Breast epithelium (tissue), 3 donors: ENCODE measurements at regions not wholly inside any gene's neighbourhood (a gene's known extent, or its start where the extent isn't known, plus 50 kb on each side); places are given as distances from the start of the nearest gene placed in this dataset.
"Not testable (repeated sequence)": the region's sequence is repeated elsewhere in the genome, so short reads cannot be mapped to it uniquely, and the experiment has no call there.

Source experiments
- POLR2A ChIP-seq: fragments of 450-650 bp; IDR thresholded peaks from one replicate; pipeline ENCODE4 v1.6.1; 2016; ENCODE audit warnings: antibody characterized with exemption, mild to moderate bottlenecking, moderate library complexity
- POLR2AphosphoS5 ChIP-seq, 3 donors: sonication (generic); formaldehyde crosslinking; IDR thresholded peaks; one replicate each; pipeline ENCODE4 v1.6.1; 2017; ENCODE audit warnings: antibody characterized with exemption in 3 of 3

- TF ChIP-seq POLR2AphosphoS5 (IDR thresholded peaks at IDR 0.05); POLR2A: not testable (repeated sequence)
Measured at GRCh38 chr16:16672180-16672812, 293.4 kb downstream of the NPIPA7 start.
